Mesendoderm (in vitro differentiated cells): ENCODE measurements at regions not wholly inside any gene's neighbourhood (a gene's known extent, or its start where the extent isn't known, plus 50 kb on each side); places are given as distances from the start of the nearest gene placed in this dataset.
"Not testable (repeated sequence)": the region's sequence is repeated elsewhere in the genome, so short reads cannot be mapped to it uniquely, and the experiment has no call there.

Experiments
- DNase-seq: peaks from one replicate; pipeline ENCODE4 v3.0.0; 2013
- H2AK5ac ChIP-seq: 2 replicates; pipeline ENCODE4 v1.6.1; 2013; ENCODE audit warnings: low read length, inconsistent platforms
- H2BK120ac ChIP-seq: 2 replicates; pipeline ENCODE4 v1.6.1; 2013; ENCODE audit warnings: low read depth, mild to moderate bottlenecking, low read length, moderate library complexity, mixed read lengths
- H2BK15ac ChIP-seq: replicated peaks from 2 replicates; pipeline ENCODE4 v1.6.1; 2013; ENCODE audit warnings: low read depth, mild to moderate bottlenecking, moderate library complexity
- H2BK5ac ChIP-seq: 2 replicates; pipeline ENCODE4 v1.6.1; 2013; ENCODE audit warnings: low read length, inconsistent platforms
- H3K18ac ChIP-seq: 2 replicates; pipeline ENCODE4 v1.6.1; 2013; ENCODE audit warnings: mild to moderate bottlenecking, low read length, mixed read lengths
- H3K23ac ChIP-seq: one replicate; pipeline ENCODE4 v1.6.1; 2013; ENCODE audit warnings: low read length
- H3K27ac ChIP-seq: 2 replicates; pipeline ENCODE4 v1.5.1; 2013; ENCODE audit warnings: low read depth, mild to moderate bottlenecking, inconsistent platforms, low read length, moderate library complexity
- H3K27me3 ChIP-seq: 2 replicates; pipeline ENCODE4 v1.6.1; 2013; ENCODE audit warnings: low read length, control low read depth, mild to moderate bottlenecking, inconsistent platforms; ENCODE audit not compliant: insufficient read depth, poor library complexity
- H3K36me3 ChIP-seq: 2 replicates; pipeline ENCODE4 v1.6.1; 2013; ENCODE audit warnings: low read length, inconsistent platforms; ENCODE audit not compliant: control insufficient read depth, insufficient read depth
- H3K4ac ChIP-seq: one replicate; pipeline ENCODE4 v1.6.1; 2013; ENCODE audit warnings: low read depth, mild to moderate bottlenecking, low read length, moderate library complexity
- H3K4me1 ChIP-seq: 2 replicates; pipeline ENCODE4 v1.6.1; 2013; ENCODE audit warnings: low read depth, low read length, inconsistent platforms; ENCODE audit not compliant: control insufficient read depth
- H3K4me2 ChIP-seq: 2 replicates; pipeline ENCODE4 v1.6.1; 2013; ENCODE audit warnings: low read length
- H3K4me3 ChIP-seq: 2 replicates; pipeline ENCODE4 v1.5.1; 2013; ENCODE audit warnings: mild to moderate bottlenecking, low read length
- H3K56ac ChIP-seq: one replicate; pipeline ENCODE4 v1.6.1; 2013; ENCODE audit warnings: low read length
- H3K79me1 ChIP-seq: 2 replicates; pipeline ENCODE4 v1.6.1; 2013; ENCODE audit warnings: low read length, inconsistent platforms
- H3K79me2 ChIP-seq: 2 replicates; pipeline ENCODE4 v1.6.1; 2013; ENCODE audit warnings: mild to moderate bottlenecking, low read length; ENCODE audit not compliant: control insufficient read depth, insufficient read depth
- H3K9ac ChIP-seq: 2 replicates; pipeline ENCODE4 v1.6.1; 2013; ENCODE audit warnings: low read length, inconsistent platforms
- H4K5ac ChIP-seq: one replicate; pipeline ENCODE4 v1.6.1; 2013; ENCODE audit warnings: low read length
- H4K8ac ChIP-seq: one replicate; pipeline ENCODE4 v1.6.1; 2013; ENCODE audit warnings: low read depth, mild to moderate bottlenecking, control low read depth, low read length, moderate library complexity
- WGBS: extraction: QIAGEN DNeasy Blood & Tissue Kit; methylation state at CpG from one replicate; pipeline ENCODE4 v1.1.7; 2013; ENCODE audit warnings: low lambda C conversion rate, missing lambda C conversion rate; ENCODE audit not compliant: insufficient coverage; ENCODE audit errors: extremely low coverage; 5-methylcytosine and 5-hydroxymethylcytosine counted together

GRCh38 chrX:139475432-139475831, 55.1 kb upstream of the F9 start:
- Histone ChIP-seq H3K4ac (no peak overlapping the region), H2BK120ac (no peak overlapping the region), H3K23ac (no peak overlapping the region), H3K4me2 (no peak overlapping the region), H3K56ac (no peak overlapping the region), H2BK15ac (no peak overlapping the region), H3K79me1 (no peaks in the 10 kb centered on the region), H3K18ac (no peak overlapping the region), H3K4me1 (no peaks in the 10 kb centered on the region), H3K27me3 (no peaks in the 10 kb centered on the region), H2AK5ac (no peak overlapping the region), H3K36me3 (no peaks in the 10 kb centered on the region), H3K27ac (no peak overlapping the region), H4K5ac (no peak overlapping the region), H3K9ac (no peak overlapping the region), H4K8ac (no peak overlapping the region), H2BK5ac (no peak overlapping the region), H3K4me3 (no peak overlapping the region), H3K79me2 (no peaks in the 10 kb centered on the region)
- no CpG with 5 or more reads among the region's 3 CpGs for WGBS
- peak; percentile 2 for DNase-seq

- H3K4me3 ChIP-seq, DNase-seq, H3K79me2 ChIP-seq, H3K4me2 ChIP-seq, H4K8ac ChIP-seq, H3K27me3 ChIP-seq, H3K18ac ChIP-seq, H3K27ac ChIP-seq, H3K9ac ChIP-seq, H3K4ac ChIP-seq, H3K79me1 ChIP-seq, H2BK5ac ChIP-seq, H3K36me3 ChIP-seq, H2BK15ac ChIP-seq, H3K4me1 ChIP-seq, H2BK120ac ChIP-seq, H3K23ac ChIP-seq, H2AK5ac ChIP-seq, H3K56ac ChIP-seq, H4K5ac ChIP-seq: not testable (repeated sequence)
- no CpG with 5 or more reads among the region's 1 CpG for WGBS
Measured at GRCh38 chrX:139461945-139462344, 68.6 kb upstream of the F9 start.

GRCh38 chrX:139454743-139455142, 75.8 kb upstream of the F9 start:
- no CpG with 5 or more reads among the region's 1 CpG for WGBS
- Histone ChIP-seq H3K23ac (no peak overlapping the region), H3K4ac (no peak overlapping the region), H2AK5ac (no peak overlapping the region), H3K27ac (no peak overlapping the region), H3K4me3 (no peak overlapping the region), H3K18ac (no peak overlapping the region), H3K79me2 (no peaks in the 10 kb centered on the region), H3K9ac (no peak overlapping the region), H3K56ac (no peak overlapping the region), H2BK120ac (no peak overlapping the region), H2BK5ac (no peak overlapping the region), H4K5ac (no peak overlapping the region), H3K4me2 (no peak overlapping the region), H4K8ac (no peak overlapping the region), H2BK15ac (no peak overlapping the region), H3K36me3 (no peaks in the 10 kb centered on the region), H3K79me1 (no peaks in the 10 kb centered on the region), H3K4me1 (no peaks in the 10 kb centered on the region), H3K27me3 (no peaks in the 10 kb centered on the region)
- DNase-seq, result peak; percentile 0

GRCh38 chrX:139448996-139449395, 81.5 kb upstream of the F9 start:
- Histone ChIP-seq H2BK5ac (no peak overlapping the region), H3K27ac (no peak overlapping the region), H2AK5ac (no peak overlapping the region), H3K23ac (no peak overlapping the region), H3K4me2 (no peak overlapping the region), H2BK15ac (no peak overlapping the region), H2BK120ac (no peak overlapping the region), H3K4ac (no peak overlapping the region), H3K9ac (no peak overlapping the region), H3K79me1 (no peaks in the 10 kb centered on the region), H3K56ac (no peak overlapping the region), H3K36me3 (no peaks in the 10 kb centered on the region), H4K8ac (no peak overlapping the region), H3K4me3 (no peak overlapping the region), H4K5ac (no peak overlapping the region), H3K79me2 (no peaks in the 10 kb centered on the region), H3K18ac (no peak overlapping the region), H3K4me1 (no peaks in the 10 kb centered on the region), H3K27me3 (no peaks in the 10 kb centered on the region)
- DNase-seq, result no peak
- no CpG with 5 or more reads among the region's 2 CpGs for WGBS

GRCh38 chrX:139446832-139447231, 83.7 kb upstream of the F9 start:
- Histone ChIP-seq H2BK120ac (no peak overlapping the region), H4K5ac (no peak overlapping the region), H2AK5ac (no peak overlapping the region), H3K79me2 (no peaks in the 10 kb centered on the region), H3K23ac (no peak overlapping the region), H3K56ac (no peak overlapping the region), H2BK15ac (no peak overlapping the region), H3K36me3 (no peaks in the 10 kb centered on the region), H3K4ac (no peak overlapping the region), H3K4me3 (no peak overlapping the region), H3K18ac (no peak overlapping the region), H3K27ac (no peak overlapping the region), H3K4me1 (no peaks in the 10 kb centered on the region), H3K79me1 (no peaks in the 10 kb centered on the region), H3K9ac (no peak overlapping the region), H3K4me2 (no peak overlapping the region), H4K8ac (no peak overlapping the region), H3K27me3 (no peaks in the 10 kb centered on the region), H2BK5ac (no peak overlapping the region)
- no CpG with 5 or more reads among the region's 40 CpGs for WGBS
- no peak for DNase-seq

GRCh38 chrX:139429913-139430312, 100.6 kb upstream of the F9 start:
- Histone ChIP-seq H3K56ac (no peak overlapping the region), H3K79me2 (no peaks in the 10 kb centered on the region), H3K23ac (no peak overlapping the region), H3K79me1 (no peaks in the 10 kb centered on the region), H2BK5ac (no peak overlapping the region), H3K4me3 (no peak overlapping the region), H4K5ac (no peak overlapping the region), H4K8ac (no peak overlapping the region), H3K4ac (no peak overlapping the region), H3K4me2 (no peak overlapping the region), H3K27ac (no peak overlapping the region), H3K27me3 (no peaks in the 10 kb centered on the region), H3K4me1 (no peaks in the 10 kb centered on the region), H3K36me3 (no peaks in the 10 kb centered on the region), H2AK5ac (no peak overlapping the region), H2BK120ac (no peak overlapping the region), H2BK15ac (no peak overlapping the region), H3K18ac (no peak overlapping the region), H3K9ac (no peak overlapping the region)
- peak; percentile 38 for DNase-seq
- no CpG with 5 or more reads among the region's 2 CpGs for WGBS
